Muscle layer of colon (tissue), 2 donors: ENCODE measurements at regions not wholly inside any gene's neighbourhood (a gene's known extent, or its start where the extent isn't known, plus 50 kb on each side); places are given as distances from the start of the nearest gene placed in this dataset.

Source experiments
- H3K27ac ChIP-seq: one replicate; pipeline ENCODE4 v1.7.0; 2013; ENCODE audit warnings: low read depth, mild to moderate bottlenecking, low read length, moderate library complexity
- H3K27me3 ChIP-seq, 2 donors: one replicate each; pipeline ENCODE4 v1.7.0; 2013; ENCODE audit warnings: low read length in 2 of 2, mild to moderate bottlenecking in 2 of 2; ENCODE audit not compliant: insufficient read depth in 2 of 2, control insufficient read depth in 1 of 2
- H3K36me3 ChIP-seq: one replicate; pipeline ENCODE4 v1.7.0; 2013; ENCODE audit warnings: mild to moderate bottlenecking, low read length; ENCODE audit not compliant: insufficient read depth
- H3K4me1 ChIP-seq: one replicate; pipeline ENCODE4 v1.7.0; 2013; ENCODE audit warnings: mild to moderate bottlenecking, low read length; ENCODE audit not compliant: insufficient read depth
- H3K4me3 ChIP-seq, 2 donors: one replicate each; pipeline ENCODE4 v1.7.0; 2013; ENCODE audit warnings: low read length in 2 of 2, low read depth in 1 of 2, mild to moderate bottlenecking in 1 of 2, moderate library complexity in 1 of 2
- H3K9ac ChIP-seq: one replicate; pipeline ENCODE4 v1.7.0; 2013; ENCODE audit warnings: low read length
- H3K9me3 ChIP-seq: one replicate; pipeline ENCODE4 v1.7.0; 2013; ENCODE audit warnings: mild to moderate bottlenecking, low read length
- donor health status: abdominal sarcoma.
- donor health status: Adenocarcinoma of cecum.

- no peaks in the 10 kb centered on the region for H3K9me3 ChIP-seq
- H3K4me1 ChIP-seq: no peaks in the 10 kb centered on the region
- H3K4me3 ChIP-seq: no peak overlapping the region
- H3K27ac ChIP-seq: no peak overlapping the region
- no peaks in the 10 kb centered on the region for H3K36me3 ChIP-seq
- no peaks in the 10 kb centered on the region for H3K27me3 ChIP-seq
- no peak overlapping the region for H3K9ac ChIP-seq
These were observed 784.4 kb upstream of the CELF2 start for GRCh38 chr10:10233229-10233628.

GRCh38 chr10:10235003-10235402, 782.7 kb upstream of the CELF2 start:
- Histone ChIP-seq H3K9me3 (no peaks in the 10 kb centered on the region), H3K27me3 (no peaks in the 10 kb centered on the region), H3K36me3 (no peaks in the 10 kb centered on the region), H3K9ac (no peak overlapping the region), H3K4me3 (no peak overlapping the region), H3K27ac (no peak overlapping the region), H3K4me1 (no peaks in the 10 kb centered on the region)

- Histone ChIP-seq H3K9ac (no peak overlapping the region), H3K27ac (no peak overlapping the region), H3K36me3 (no peaks in the 10 kb centered on the region), H3K27me3 (no peaks in the 10 kb centered on the region), H3K4me1 (no peaks in the 10 kb centered on the region), H3K9me3 (no peaks in the 10 kb centered on the region), H3K4me3 (no peak overlapping the region)
These were observed 770.1 kb upstream of the CELF2 start for GRCh38 chr10:10247585-10247984.

GRCh38 chr10:10256860-10257259, 760.8 kb upstream of the CELF2 start:
- Histone ChIP-seq H3K9ac (no peak overlapping the region), H3K27ac (no peak overlapping the region), H3K4me1 (no peaks in the 10 kb centered on the region), H3K36me3 (no peaks in the 10 kb centered on the region), H3K4me3 (no peak overlapping the region), H3K9me3 (no peaks in the 10 kb centered on the region), H3K27me3 (no peaks in the 10 kb centered on the region)

GRCh38 chr10:10259013-10259412, 758.7 kb upstream of the CELF2 start:
- Histone ChIP-seq H3K9ac (no peak overlapping the region), H3K4me1 (no peaks in the 10 kb centered on the region), H3K27ac (no peak overlapping the region), H3K27me3 (no peaks in the 10 kb centered on the region), H3K4me3 (no peak overlapping the region), H3K9me3 (no peaks in the 10 kb centered on the region), H3K36me3 (no peaks in the 10 kb centered on the region)

GRCh38 chr10:10270126-10271050, 747.3 kb upstream of the CELF2 start:
- Histone ChIP-seq H3K4me3 (no peak overlapping the region), H3K27me3 (no peaks in the 10 kb centered on the region), H3K9me3 (no peaks in the 10 kb centered on the region), H3K36me3 (no peaks in the 10 kb centered on the region), H3K4me1 (no peaks in the 10 kb centered on the region), H3K27ac (no peak overlapping the region), H3K9ac (no peak overlapping the region)

- no peaks in the 10 kb centered on the region for H3K36me3 ChIP-seq
- no peak overlapping the region for H3K9ac ChIP-seq
These were observed 746.0 kb upstream of the CELF2 start for GRCh38 chr10:10271639-10272192.

GRCh38 chr10:10273661-10274060, 744.0 kb upstream of the CELF2 start:
- H3K27ac ChIP-seq: no peak overlapping the region
- no peak overlapping the region for H3K4me3 ChIP-seq
- H3K4me1 ChIP-seq: no peaks in the 10 kb centered on the region
- no peaks in the 10 kb centered on the region for H3K9me3 ChIP-seq
- no peaks in the 10 kb centered on the region for H3K36me3 ChIP-seq
- no peak overlapping the region for H3K9ac ChIP-seq
- H3K27me3 ChIP-seq: no peaks in the 10 kb centered on the region

More at GRCh38 chr10:10271639-10272192, 746.0 kb upstream of the CELF2 start:
- H3K9me3 ChIP-seq: no peaks in the 10 kb centered on the region
- no peak overlapping the region for H3K27ac ChIP-seq
- no peaks in the 10 kb centered on the region for H3K27me3 ChIP-seq
- H3K4me1 ChIP-seq: no peaks in the 10 kb centered on the region
- H3K4me3 ChIP-seq: no peak overlapping the region

GRCh38 chr10:10279906-10280305, 737.8 kb upstream of the CELF2 start:
- H3K4me3 ChIP-seq: no peak overlapping the region
- no peaks in the 10 kb centered on the region for H3K27me3 ChIP-seq
- H3K9ac ChIP-seq: no peak overlapping the region
- H3K36me3 ChIP-seq: no peaks in the 10 kb centered on the region
- no peaks in the 10 kb centered on the region for H3K4me1 ChIP-seq
- H3K9me3 ChIP-seq: no peaks in the 10 kb centered on the region
- no peak overlapping the region for H3K27ac ChIP-seq

GRCh38 chr10:10292501-10292900, 725.2 kb upstream of the CELF2 start:
- peaks cover 8% of the 10 kb centered on the region for H3K4me1 ChIP-seq
- H3K4me3 ChIP-seq: no peak overlapping the region
- no peak overlapping the region for H3K27ac ChIP-seq
- H3K36me3 ChIP-seq: no peaks in the 10 kb centered on the region
- no peaks in the 10 kb centered on the region for H3K9me3 ChIP-seq
- H3K27me3 ChIP-seq: no peaks in the 10 kb centered on the region
- no peak overlapping the region for H3K9ac ChIP-seq

GRCh38 chr10:10293041-10293440, 724.6 kb upstream of the CELF2 start:
- H3K9ac ChIP-seq: no peak overlapping the region
- H3K4me3 ChIP-seq: no peak overlapping the region
- H3K9me3 ChIP-seq: no peaks in the 10 kb centered on the region

More at GRCh38 chr10:10293041-10293440, 724.6 kb upstream of the CELF2 start:
- Histone ChIP-seq H3K4me1 (peaks cover 8% of the 10 kb centered on the region), H3K27me3 (no peaks in the 10 kb centered on the region), H3K27ac (no peak overlapping the region), H3K36me3 (no peaks in the 10 kb centered on the region)
